DMS153 (cell line): ENCODE measurements at regions not wholly inside any gene's neighbourhood (a gene's known extent, or its start where the extent isn't known, plus 50 kb on each side); places are given as distances from the start of the nearest gene placed in this dataset.
"Not testable (repeated sequence)": the region's sequence is repeated elsewhere in the genome, so short reads cannot be mapped to it uniquely, and the experiment has no call there.

Experiments
- DNase-seq: peaks from one replicate; lab custom pipeline; 2025; lab: John Stamatoyannopoulos, UW

DNA sequence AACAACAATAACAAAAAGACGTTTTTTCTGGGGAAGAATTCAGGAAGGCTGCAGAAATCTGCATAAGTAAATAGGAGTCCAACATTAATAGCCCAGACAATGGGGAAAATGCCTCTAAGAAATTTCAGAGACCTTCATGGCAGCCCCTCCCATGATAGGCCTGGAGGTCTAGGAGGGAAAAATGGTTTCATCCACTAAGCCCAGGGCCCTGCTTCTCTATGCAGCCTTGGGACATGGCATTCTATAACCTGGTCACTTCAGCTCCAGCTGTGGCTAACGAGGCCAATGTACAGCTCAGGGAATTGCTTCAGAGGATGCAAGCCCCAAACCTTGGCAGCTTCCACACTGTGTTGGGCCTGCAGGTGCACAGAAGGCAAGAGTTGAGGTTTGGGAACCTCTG, 125.6 kb upstream of the GMNC start:
- no peak for DNase-seq

GRCh38 chr3:190984502-190985244, 122.2 kb upstream of the GMNC start:
- no peak for DNase-seq

GRCh38 chr3:190983875-190984274, 121.4 kb upstream of the GMNC start:
- no peak for DNase-seq

DNA sequence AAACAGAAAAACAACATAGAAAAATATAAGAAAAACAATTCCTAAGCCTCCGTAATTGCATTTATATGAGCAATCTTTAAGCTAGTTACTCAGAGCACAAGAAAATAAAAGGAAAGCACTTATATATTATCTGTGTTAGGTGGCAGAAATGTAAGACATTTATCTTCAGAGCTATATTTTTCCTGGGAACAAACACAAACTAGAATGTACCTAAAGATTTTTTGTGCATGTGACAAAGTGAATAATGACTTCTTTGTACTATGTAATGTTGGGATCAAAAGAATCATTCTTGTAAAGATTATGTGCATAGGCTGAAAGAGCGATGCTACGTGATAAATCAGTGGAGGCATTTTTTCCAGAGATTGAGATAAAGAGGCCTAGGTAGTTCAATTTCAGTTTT, 111.3 kb upstream of the GMNC start:
- DNase-seq, result no peak

DNA sequence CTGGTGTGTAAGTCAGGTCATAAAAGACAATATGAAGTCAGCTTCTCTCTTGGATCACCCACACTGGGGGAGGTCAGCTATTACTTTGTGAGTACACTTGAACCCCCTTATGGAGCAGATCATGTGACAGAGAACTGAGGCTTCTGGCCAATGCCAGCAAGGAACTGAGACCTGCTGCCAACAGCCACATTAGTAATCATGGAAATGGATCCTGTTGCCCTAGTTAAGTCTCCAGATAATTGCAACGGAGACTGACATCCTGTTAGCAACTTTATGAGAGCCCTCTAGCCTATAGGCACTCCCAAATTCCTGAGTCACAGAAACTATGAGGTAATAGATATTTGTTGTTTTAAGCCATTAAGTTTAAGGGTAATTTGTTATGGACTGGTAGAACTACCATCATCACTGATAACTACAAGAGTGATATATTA, 110.4 kb upstream of the GMNC start:
- no peak for DNase-seq

- DNase-seq, result no peak
Measured at GRCh38 chr3:190972196-190972595, 109.7 kb upstream of the GMNC start.

DNA sequence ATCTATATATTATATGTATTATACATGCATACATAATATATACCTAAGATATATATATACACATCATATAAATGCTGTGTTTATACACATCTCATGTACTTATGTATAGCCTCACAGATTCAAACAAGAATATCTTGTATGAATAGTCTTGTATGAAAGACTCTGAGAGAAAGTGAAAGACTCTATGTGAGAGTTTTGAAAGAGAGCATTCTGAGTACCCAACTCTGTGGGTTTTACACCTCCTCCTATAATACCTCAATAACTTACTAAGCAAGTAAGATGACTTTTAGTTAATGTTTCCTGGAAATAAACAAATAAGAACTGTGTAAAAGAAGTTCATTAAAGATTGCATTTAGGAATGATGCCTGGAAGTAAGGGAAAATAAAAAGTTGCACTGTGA, 108.1 kb upstream of the GMNC start:
- no peak for DNase-seq

- DNase-seq, result no peak
Measured at GRCh38 chr3:190968616-190969015, 106.1 kb upstream of the GMNC start.

GRCh38 chr3:190964931-190965330, 102.4 kb upstream of the GMNC start:
- not testable (repeated sequence) for DNase-seq

- DNase-seq, result no peak
Measured at GRCh38 chr3:190959077-190959476, 96.6 kb upstream of the GMNC start.

DNA sequence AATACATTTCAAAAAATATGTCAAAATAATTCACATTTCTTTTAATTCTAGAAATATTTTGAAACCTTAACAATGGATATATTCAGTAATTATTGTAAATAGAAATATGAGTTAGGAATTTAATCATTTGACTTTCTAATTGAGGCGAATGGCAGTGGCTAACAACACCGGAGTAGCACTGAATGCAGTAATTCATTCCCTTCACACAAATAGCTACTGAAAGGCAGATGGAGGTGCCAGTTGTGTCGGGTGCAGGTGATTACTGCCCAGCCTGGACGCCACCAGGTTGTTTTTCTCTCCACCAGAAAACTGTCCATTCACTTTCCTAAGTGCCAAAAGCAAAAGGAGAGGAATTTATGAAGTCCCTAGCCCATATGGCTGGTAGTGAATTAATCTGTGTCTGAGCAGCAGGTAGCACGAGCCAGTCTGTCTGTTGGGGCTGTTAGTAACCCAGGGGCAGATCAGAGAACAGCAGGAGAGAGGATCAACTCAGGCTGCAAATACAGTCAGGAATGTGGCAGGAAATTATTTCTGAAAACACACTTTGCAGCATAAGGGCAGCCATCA, 79.3 kb upstream of the GMNC start:
- no peak for DNase-seq

GRCh38 chr3:190934616-190935015, 72.1 kb upstream of the GMNC start:
- DNase-seq, result not testable (repeated sequence)

GRCh38 chr3:190926619-190927018, 64.1 kb upstream of the GMNC start:
- DNase-seq, result no peak

DNA sequence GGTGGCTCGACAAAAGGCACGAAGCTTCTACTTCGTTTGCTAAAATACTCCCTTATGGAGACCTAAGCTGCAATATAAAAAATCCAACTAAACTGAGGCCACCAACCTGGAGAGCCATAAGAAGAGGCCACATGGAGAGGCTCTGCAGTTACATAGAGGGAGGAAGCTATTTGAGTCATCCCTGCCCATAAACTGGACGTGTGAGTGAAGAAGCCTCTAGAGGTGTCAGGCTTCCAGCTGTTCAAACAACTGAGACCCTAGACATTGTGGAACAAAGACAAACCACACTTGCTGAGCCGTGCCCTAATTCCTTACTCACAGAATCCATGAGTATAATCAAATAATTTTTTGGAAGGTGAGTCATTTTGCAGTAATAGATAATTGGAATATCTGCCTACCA, 50.2 kb upstream of the GMNC start:
- DNase-seq, result peak; percentile 38
